ENCODE measurements at regions not wholly inside any gene's neighbourhood (a gene's known extent, or its start where the extent isn't known, plus 50 kb on each side); places are given as distances from the start of the nearest gene placed in this dataset.

GRCh38 chr10:34001087-34001580, 666.7 kb upstream of the NRP1 start:
- TF ChIP-seq CTCF (IDR thresholded peaks at IDR 0.05; ENCODE audit: low read depth, low read length, poor library complexity, severe bottlenecking) (no peak), EZH2phosphoT487 (IDR thresholded peaks at IDR 0.05; ENCODE audit: borderline replicate concordance, low read length) (no peak)
